Fibroblast of mammary gland (primary cell): ENCODE measurements at regions not wholly inside any gene's neighbourhood (a gene's known extent, or its start where the extent isn't known, plus 50 kb on each side); places are given as distances from the start of the nearest gene placed in this dataset.

ENCODE experiments used
- DNase-seq: peaks from one replicate; pipeline ENCODE4 v3.0.0-alpha.2; 2010; ENCODE audit warnings: low read depth
- H3K4me3 ChIP-seq: 2 replicates; pipeline ENCODE4 v1.5.1; 2011; ENCODE audit warnings: low read depth, mild to moderate bottlenecking, low read length, moderate library complexity; ENCODE audit not compliant: control insufficient read depth
- CTCF ChIP-seq: conservative IDR thresholded peaks from 2 replicates; pipeline ENCODE4 v1.5.1; 2011; ENCODE audit warnings: low read depth, low read length, inconsistent platforms; ENCODE audit not compliant: control insufficient read depth, insufficient read depth

GRCh38 chr15:96014939-96015338 lies 315.6 kb upstream of the NR2F2 start:
- TF ChIP-seq CTCF, result no peak
- DNase-seq, result no peak
- no peak overlapping the region for H3K4me3 ChIP-seq

- DNase-seq, result no peak
- no peak overlapping the region for H3K4me3 ChIP-seq
- TF ChIP-seq CTCF, result no peak
These were observed 311.4 kb upstream of the NR2F2 start for GRCh38 chr15:96019114-96019513.

- no peak for DNase-seq
- TF ChIP-seq CTCF, result no peak
- no peak overlapping the region for H3K4me3 ChIP-seq
These were observed 310.4 kb upstream of the NR2F2 start for GRCh38 chr15:96020133-96020532.

- no peak for DNase-seq
- TF ChIP-seq CTCF, result no peak
- no peak overlapping the region for H3K4me3 ChIP-seq
These were observed 309.7 kb upstream of the NR2F2 start for GRCh38 chr15:96020797-96021196.

GRCh38 chr15:96023081-96023480 lies 307.4 kb upstream of the NR2F2 start:
- DNase-seq, result no peak
- H3K4me3 ChIP-seq, result no peak overlapping the region
- no peak for TF ChIP-seq CTCF

GRCh38 chr15:96027501-96027900 lies 303.0 kb upstream of the NR2F2 start:
- TF ChIP-seq CTCF, result no peak

GRCh38 chr15:96028620-96029019 lies 301.9 kb upstream of the NR2F2 start:
- no peak for DNase-seq
- TF ChIP-seq CTCF, result no peak
- no peak overlapping the region for H3K4me3 ChIP-seq

More at GRCh38 chr15:96027501-96027900, 303.0 kb upstream of the NR2F2 start:
- no peak for DNase-seq
- H3K4me3 ChIP-seq, result no peak overlapping the region
